Pancreas (tissue), 10 donors: ENCODE measurements at regions not wholly inside any gene's neighbourhood (a gene's known extent, or its start where the extent isn't known, plus 50 kb on each side); places are given as distances from the start of the nearest gene placed in this dataset.
"Not testable (repeated sequence)": the region's sequence is repeated elsewhere in the genome, so short reads cannot be mapped to it uniquely, and the experiment has no call there.

Experiments used
- ATAC-seq, 4 donors: fragments of 200-7000 bp; cut with Tn5 transposase; one replicate each; pipeline versions ENCODE4 v1.8.0 to v1.9.1; 2020; ENCODE audit warnings: mild to moderate bottlenecking in 4 of 4, moderate library complexity in 4 of 4
- DNase-seq, 6 donors: peaks; one replicate each; pipeline ENCODE4 v3.0.0-alpha.2; 2020
- FAIRE-seq: peaks from 2 replicates; lab custom pipeline; 2012; peaks lifted over from hg19 to GRCh38; lab: Jason Lieb, UNC
- H3K27ac ChIP-seq, 4 donors: fragments of 200-600 bp; sonication (generic); 1 replicate in 3 of 4; 2 replicates in 1 of 4; pipeline versions ENCODE4 v1.5.0 to v1.8.0; 2020
- H3K27me3 ChIP-seq, 4 donors: fragments of 200-600 bp; one replicate each; pipeline ENCODE4 v1.8.0; 2021
- H3K36me3 ChIP-seq, 3 donors: fragments of 200-600 bp; sonication (generic) in 1 of 3; one replicate each; pipeline versions ENCODE4 v1.5.0 to v1.8.0; 2020 to 2021
- H3K4me1 ChIP-seq, 3 donors: fragments of 200-600 bp; one replicate each; pipeline ENCODE4 v1.8.0; 2021
- H3K4me3 ChIP-seq, 4 donors: fragments of 200-600 bp; sonication (generic) in 2 of 4; one replicate each; pipeline versions ENCODE4 v1.5.0 to v1.8.0; 2020 to 2021
- H3K9me3 ChIP-seq, 4 donors: fragments of 200-600 bp; one replicate each; pipeline ENCODE4 v1.8.0; 2021
- CTCF ChIP-seq, 4 donors: fragments of 200-600 bp; sonication (generic) in 3 of 4; IDR thresholded peaks; one replicate each; pipeline versions ENCODE4 v1.5.0 to v1.8.0; 2021; ENCODE audit warnings: antibody characterized with exemption in 4 of 4
- WGBS, 2 donors: extraction: QIAGEN DNeasy Blood & Tissue Kit; methylation state at CpG; one replicate each; pipeline ENCODE4 v1.1.7; 2013; 5-methylcytosine and 5-hydroxymethylcytosine counted together
- intact Hi-C, 3 donors: fragments of 100-400 bp; cut with DNase I; formaldehyde crosslinking; loops; one replicate each; pipeline versions ENCODE4 v1.11.1 to v1.14.2; 2022
- donor health status: healthy with polysubstance abuse.
- donor health status: DM: no; HTN: no; CAD: no; lungs with moderate emphysema.
- donor health status: DM: no; HTN: no; CAD: no.
- donor health status: control.
- donor health status: control.
- donor health status: Bipolar disorder and iron deficiency.
- donor health status: DM: yes; HTN: yes; CAD: no.
- donor health status: DM: no; HTN: no; CAD: no.
- donor health status: DM: no; HTN: no; CAD: no.
- donor health status: DM: yes; HTN: yes; CAD: no.

- H3K27me3 ChIP-seq, result no peaks in the 10 kb centered on the region
- FAIRE-seq, result no peak
- H3K27ac ChIP-seq, result no peak overlapping the region
- no peaks in the 10 kb centered on the region for H3K4me1 ChIP-seq
- H3K9me3 ChIP-seq, result no peaks in the 10 kb centered on the region
- H3K4me3 ChIP-seq, result no peak overlapping the region
- DNase-seq, result no peak
- peak in 2 of 4 donors; percentile 21 to 22 for ATAC-seq
- H3K36me3 ChIP-seq, result no peaks in the 10 kb centered on the region
- 34 to 36% methylated on average over 4 of the region's 4 CpGs for WGBS, 2 donors
- no peak for TF ChIP-seq CTCF (IDR thresholded peaks at IDR 0.05)
- intact Hi-C loops, result no loop called here
These were observed 64.1 kb upstream of the PDZD8 start for GRCh38 chr10:117439243-117439912.

DNA sequence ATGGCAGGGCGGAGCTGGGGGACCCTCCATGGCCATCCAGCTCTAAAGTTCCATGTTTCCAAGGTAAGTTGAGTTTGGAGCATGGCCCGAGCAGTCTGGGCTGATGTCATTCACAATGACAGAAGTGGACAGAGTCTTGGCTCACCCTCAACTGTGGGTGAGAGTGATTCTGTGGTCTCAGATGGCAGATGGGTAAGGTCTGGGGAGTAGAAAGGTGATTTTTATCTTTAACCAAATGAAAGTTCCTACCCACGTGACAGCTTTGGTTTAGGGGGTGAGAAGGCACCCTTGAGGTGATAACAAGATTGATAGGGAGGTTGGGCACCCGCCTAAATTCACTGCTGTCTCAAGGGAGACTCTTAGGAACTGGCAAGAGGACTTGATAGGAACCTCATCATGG lies 57.6 kb upstream of the PDZD8 start:
- no peaks in the 10 kb centered on the region for H3K36me3 ChIP-seq
- H3K27me3 ChIP-seq, result no peaks in the 10 kb centered on the region
- FAIRE-seq (no peak), DNase-seq (no peak), ATAC-seq (no peak)
- H3K27ac ChIP-seq, result no peak overlapping the region
- TF ChIP-seq CTCF (IDR thresholded peaks at IDR 0.05), result no peak
- 61 to 65% methylated on average over 4 of the region's 4 CpGs for WGBS, 2 donors
- no peaks in the 10 kb centered on the region for H3K9me3 ChIP-seq
- H3K4me3 ChIP-seq, result no peak overlapping the region
- no peaks in the 10 kb centered on the region for H3K4me1 ChIP-seq
- intact Hi-C loops, result no loop called here

DNA sequence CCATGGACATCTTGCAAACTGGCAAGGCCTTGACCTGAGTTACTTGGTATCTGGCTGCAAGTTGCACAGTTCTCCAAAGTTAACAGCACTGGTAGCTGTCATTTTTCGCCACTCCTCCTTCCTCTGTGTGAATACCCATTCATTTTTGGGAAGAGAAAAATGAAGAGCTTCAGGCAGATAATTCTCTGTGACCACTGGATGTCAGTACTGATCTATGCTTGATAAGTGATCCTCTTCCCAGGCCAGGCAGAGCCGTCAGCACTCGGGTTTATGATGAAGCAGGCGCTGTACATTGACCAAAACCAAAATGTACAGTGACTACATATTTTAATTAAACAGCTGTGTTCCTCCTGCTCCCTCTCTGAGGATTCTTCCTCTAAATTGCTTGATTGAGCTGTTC lies 55.9 kb upstream of the PDZD8 start:
- Histone ChIP-seq H3K9me3 (no peaks in the 10 kb centered on the region), H3K27me3 (no peaks in the 10 kb centered on the region), H3K27ac (no peak overlapping the region), H3K36me3 (no peaks in the 10 kb centered on the region), H3K4me3 (no peak overlapping the region), H3K4me1 (no peaks in the 10 kb centered on the region)
- no peak for DNase-seq
- 84 to 88% methylated on average over 4 of the region's 4 CpGs for WGBS, 2 donors
- intact Hi-C loops, result no loop called here
- no peak for TF ChIP-seq CTCF (IDR thresholded peaks at IDR 0.05)
- no peak for ATAC-seq
- FAIRE-seq, result no peak

DNA sequence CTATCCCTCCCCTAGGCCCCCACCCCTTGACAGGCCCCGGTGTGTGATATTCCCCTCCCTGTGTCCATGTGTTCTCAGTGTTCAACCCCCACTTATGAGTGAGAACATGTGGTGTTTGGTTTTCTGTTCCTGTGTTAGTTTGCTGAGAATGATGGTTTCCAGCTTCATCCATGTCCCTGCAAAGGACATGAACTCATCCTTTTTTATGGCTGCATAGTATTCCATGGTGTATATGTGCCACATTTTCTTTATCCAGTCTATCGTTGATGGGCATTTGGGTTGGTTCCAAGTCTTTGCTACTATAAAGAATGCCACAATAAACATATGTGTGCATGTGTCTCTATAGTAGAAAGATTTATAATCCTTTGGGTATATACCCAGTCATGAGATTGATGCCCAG lies 55.3 kb upstream of the PDZD8 start:
- intact Hi-C loops, ATAC-seq: not testable (repeated sequence)

GRCh38 chr10:117429643-117430265 lies 54.5 kb upstream of the PDZD8 start:
- Histone ChIP-seq H3K4me3 (no peak overlapping the region), H3K27ac (no peak overlapping the region), H3K27me3 (no peaks in the 10 kb centered on the region), H3K4me1 (no peaks in the 10 kb centered on the region), H3K36me3 (no peaks in the 10 kb centered on the region), H3K9me3 (no peaks in the 10 kb centered on the region)
- FAIRE-seq (no peak), ATAC-seq (no peak), DNase-seq (no peak)
- intact Hi-C loops, result no loop called here
- TF ChIP-seq CTCF (IDR thresholded peaks at IDR 0.05), result no peak
- 46 to 48% methylated on average over 2 of the region's 2 CpGs for WGBS, 2 donors

More for the DNA sequence above, 55.3 kb upstream of the PDZD8 start:
- H3K27ac ChIP-seq, FAIRE-seq, H3K36me3 ChIP-seq, H3K27me3 ChIP-seq, H3K9me3 ChIP-seq, H3K4me1 ChIP-seq, DNase-seq, H3K4me3 ChIP-seq: not testable (repeated sequence)
- WGBS, 2 donors, result 81 to 94% methylated on average over 2 of the region's 2 CpGs
